ENCODE measurements at regions not wholly inside any gene's neighbourhood (a gene's known extent, or its start where the extent isn't known, plus 50 kb on each side); places are given as distances from the start of the nearest gene placed in this dataset.

DNA sequence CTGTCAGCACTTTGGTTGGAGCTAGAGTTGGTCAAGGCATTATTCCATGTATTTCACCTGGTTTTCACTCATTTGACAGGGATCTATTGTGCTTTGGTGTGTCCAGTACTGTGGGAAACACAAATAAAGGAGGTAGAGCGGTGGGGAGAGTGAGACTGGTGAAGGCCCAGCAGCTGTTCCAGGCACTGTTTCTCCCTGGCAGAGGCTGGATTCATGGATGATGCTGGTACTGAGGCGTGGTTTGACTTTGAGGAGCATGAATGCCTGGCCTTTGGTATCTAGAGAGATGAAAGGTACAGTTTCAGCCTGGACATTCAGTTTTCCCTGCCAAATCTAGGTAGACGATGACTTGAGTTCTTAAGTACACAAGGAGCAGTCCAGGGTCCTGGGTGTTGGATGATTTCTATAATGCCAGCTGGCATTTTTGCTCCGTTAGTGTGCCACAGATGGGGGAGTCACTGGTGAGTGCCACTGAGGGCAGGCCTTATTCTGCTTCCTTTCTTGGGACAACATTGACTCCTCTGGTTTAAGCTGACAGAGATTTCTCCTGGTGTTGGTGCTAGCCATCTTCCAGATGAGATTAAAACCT, 162.2 kb upstream of the BMPER start:
- TF ChIP-seq, protein P1, sequence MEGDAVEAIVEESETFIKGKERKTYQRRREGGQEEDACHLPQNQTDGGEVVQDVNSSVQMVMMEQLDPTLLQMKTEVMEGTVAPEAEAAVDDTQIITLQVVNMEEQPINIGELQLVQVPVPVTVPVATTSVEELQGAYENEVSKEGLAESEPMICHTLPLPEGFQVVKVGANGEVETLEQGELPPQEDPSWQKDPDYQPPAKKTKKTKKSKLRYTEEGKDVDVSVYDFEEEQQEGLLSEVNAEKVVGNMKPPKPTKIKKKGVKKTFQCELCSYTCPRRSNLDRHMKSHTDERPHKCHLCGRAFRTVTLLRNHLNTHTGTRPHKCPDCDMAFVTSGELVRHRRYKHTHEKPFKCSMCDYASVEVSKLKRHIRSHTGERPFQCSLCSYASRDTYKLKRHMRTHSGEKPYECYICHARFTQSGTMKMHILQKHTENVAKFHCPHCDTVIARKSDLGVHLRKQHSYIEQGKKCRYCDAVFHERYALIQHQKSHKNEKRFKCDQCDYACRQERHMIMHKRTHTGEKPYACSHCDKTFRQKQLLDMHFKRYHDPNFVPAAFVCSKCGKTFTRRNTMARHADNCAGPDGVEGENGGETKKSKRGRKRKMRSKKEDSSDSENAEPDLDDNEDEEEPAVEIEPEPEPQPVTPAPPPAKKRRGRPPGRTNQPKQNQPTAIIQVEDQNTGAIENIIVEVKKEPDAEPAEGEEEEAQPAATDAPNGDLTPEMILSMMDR (IDR thresholded peaks at IDR 0.05; ENCODE audit: low read length) = no peak
- TF ChIP-seq EZH2 (optimal IDR thresholded peaks at IDR 0.05; ENCODE audit: low read depth, low read length) = no peak
- TF ChIP-seq EZH2phosphoT487 (IDR thresholded peaks at IDR 0.05; ENCODE audit: low read length) = no peak

All from MM.1S (cell line).